ENCODE measurements at regions not wholly inside any gene's neighbourhood (a gene's known extent, or its start where the extent isn't known, plus 50 kb on each side); places are given as distances from the start of the nearest gene placed in this dataset.
"Not testable (repeated sequence)": the region's sequence is repeated elsewhere in the genome, so short reads cannot be mapped to it uniquely, and the experiment has no call there.

DNA sequence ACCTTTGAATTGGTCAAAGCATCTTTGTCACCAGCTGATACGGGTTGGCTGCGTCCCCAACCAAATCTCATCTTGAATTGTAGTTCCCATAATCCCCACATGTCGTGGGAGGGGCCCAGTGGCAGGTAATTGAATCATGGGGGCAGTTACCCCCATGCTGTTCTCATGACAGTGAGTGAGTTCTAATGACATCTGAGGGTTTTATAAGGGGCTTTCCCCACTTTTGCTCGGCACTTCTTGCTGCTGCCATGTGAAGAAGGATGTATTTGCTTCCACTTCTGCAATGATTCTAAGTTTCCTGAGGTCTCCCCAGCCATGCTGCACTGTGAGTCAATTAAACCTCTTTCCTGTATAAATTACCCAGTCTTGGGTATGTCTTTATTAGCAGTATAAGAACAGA, 126.1 kb upstream of the RASEF start:
- not testable (repeated sequence) for TF ChIP-seq EZH2 (IDR thresholded peaks at IDR 0.05; ENCODE audit: insufficient read depth, low read length)
- TF ChIP-seq, protein P1, sequence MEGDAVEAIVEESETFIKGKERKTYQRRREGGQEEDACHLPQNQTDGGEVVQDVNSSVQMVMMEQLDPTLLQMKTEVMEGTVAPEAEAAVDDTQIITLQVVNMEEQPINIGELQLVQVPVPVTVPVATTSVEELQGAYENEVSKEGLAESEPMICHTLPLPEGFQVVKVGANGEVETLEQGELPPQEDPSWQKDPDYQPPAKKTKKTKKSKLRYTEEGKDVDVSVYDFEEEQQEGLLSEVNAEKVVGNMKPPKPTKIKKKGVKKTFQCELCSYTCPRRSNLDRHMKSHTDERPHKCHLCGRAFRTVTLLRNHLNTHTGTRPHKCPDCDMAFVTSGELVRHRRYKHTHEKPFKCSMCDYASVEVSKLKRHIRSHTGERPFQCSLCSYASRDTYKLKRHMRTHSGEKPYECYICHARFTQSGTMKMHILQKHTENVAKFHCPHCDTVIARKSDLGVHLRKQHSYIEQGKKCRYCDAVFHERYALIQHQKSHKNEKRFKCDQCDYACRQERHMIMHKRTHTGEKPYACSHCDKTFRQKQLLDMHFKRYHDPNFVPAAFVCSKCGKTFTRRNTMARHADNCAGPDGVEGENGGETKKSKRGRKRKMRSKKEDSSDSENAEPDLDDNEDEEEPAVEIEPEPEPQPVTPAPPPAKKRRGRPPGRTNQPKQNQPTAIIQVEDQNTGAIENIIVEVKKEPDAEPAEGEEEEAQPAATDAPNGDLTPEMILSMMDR (IDR thresholded peaks at IDR 0.05; ENCODE audit: insufficient read depth, low read depth, low read length): not testable (repeated sequence)
